RKO (cell line): ENCODE measurements at regions not wholly inside any gene's neighbourhood (a gene's known extent, or its start where the extent isn't known, plus 50 kb on each side); places are given as distances from the start of the nearest gene placed in this dataset.
"Not testable (repeated sequence)": the region's sequence is repeated elsewhere in the genome, so short reads cannot be mapped to it uniquely, and the experiment has no call there.

Experiments
- DNase-seq: peaks from one replicate; pipeline ENCODE4 v3.0.0-alpha.2; 2016; ENCODE audit warnings: low spot score

DNA sequence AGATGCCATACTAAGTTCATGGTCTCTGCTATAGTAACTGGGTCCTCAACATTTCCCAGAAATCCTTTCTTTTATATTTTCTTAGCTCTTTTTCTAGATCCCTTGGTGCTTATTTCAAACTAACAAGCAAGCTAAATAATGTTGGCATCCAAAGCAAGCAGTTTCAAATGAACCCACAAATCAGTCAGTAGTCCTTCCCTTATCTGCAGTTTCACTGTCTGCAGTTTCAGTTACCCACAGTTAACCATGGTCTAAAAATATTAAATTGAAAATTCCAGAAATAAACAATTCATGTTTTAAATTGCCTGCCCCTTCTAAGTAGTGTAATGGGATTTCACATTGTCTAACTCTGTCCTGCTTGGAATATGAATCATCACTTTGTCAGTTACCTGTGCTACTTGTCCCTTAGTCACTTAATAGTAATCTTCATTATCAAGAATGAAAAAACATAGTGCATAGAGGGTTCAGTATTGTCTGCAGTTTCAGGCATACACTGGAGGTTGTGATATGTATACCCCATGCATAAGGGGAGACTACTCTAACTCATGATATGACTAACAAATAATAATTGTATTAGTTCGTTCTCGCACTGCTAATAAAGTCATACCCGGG, 633.7 kb downstream of the MECOM start:
- no peak for DNase-seq

DNA sequence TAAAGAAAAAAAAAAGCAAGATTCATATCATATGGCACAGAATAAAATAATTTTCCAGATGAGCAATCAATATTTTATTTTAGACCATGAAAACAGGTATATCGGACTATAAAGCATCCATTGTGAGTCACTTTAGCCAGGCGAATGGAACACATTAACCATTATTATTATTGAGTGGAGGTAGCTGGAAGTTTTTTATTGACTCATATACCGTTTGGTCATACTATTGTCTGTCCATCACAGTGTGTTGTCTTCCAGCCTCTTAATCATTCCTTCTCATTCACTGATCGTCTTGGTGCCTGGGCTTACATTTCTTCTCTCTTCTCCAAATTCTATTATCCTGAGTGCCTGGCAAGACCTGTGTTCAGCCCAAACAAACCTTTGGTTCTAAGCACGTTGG, 634.8 kb downstream of the MECOM start:
- no peak for DNase-seq

- DNase-seq = peak; percentile 78
These were observed 636.8 kb downstream of the MECOM start for GRCh38 chr3:169026543-169027182.

GRCh38 chr3:169022457-169022856, 641.1 kb downstream of the MECOM start:
- DNase-seq = no peak

- no peak for DNase-seq
These were observed 643.1 kb downstream of the MECOM start for GRCh38 chr3:169020371-169020770.

DNA sequence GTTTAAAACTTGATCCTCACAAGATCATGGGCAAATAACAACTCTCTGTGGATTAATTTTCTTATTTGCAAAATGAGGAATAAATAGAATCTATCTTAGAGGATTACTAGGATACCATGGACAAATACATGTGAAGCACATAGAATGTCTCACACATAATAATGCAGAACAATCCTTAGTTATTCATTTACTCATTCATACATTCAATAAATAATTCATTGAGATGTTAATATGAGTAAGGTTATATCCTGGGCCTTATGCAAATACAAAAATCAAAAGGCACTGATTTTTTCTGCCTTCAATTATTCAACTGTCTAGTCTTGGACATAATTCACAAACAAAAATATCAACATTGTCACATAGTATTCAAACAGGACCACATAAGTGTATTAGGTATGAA, 654.1 kb downstream of the MECOM start:
- DNase-seq = no peak

DNA sequence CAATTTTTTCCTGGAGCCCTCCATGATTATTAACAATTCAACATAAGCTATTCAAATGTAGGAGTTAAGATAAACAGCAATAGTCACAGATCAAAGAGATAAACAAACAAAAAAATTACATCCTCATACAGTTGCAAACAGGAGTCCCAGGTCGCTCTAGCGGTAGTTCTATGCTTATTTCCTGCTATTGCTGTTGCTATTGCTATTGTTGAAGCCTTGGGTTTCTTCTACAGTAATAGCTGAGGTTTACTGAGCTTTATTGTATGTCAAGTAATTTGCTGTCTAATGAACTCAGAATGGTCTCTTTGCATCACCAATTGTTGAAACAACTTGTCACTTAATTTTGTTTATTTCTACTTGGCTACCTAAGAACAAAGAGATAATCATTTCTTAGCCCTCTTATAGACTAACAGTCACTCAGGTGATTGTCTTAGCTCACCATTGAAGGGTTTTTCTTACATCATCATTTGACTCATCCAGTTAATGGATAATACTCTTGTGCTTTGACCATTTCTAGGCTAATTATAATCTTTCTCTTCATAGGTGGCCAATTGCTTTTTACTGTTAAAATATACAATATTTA, 654.6 kb downstream of the MECOM start:
- DNase-seq = no peak

DNA sequence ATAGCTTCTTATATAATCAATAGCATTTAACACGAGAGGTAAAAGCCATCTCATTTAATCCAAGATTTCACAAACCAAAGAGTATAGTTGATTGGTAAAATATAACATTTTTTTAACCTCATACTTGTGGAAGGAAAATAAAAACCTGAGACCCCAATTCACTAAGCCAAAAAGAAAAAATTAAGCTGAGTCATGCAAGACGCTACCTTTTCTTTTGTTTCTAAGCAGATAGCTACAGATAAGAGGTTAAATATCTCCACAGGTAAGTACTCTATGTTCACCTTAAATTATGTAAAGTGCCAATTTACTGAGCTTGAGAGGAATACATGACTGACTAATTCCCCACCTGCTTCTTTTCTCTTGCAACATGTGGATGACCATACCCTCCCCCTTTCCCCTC, 656.4 kb downstream of the MECOM start:
- DNase-seq = no peak

DNA sequence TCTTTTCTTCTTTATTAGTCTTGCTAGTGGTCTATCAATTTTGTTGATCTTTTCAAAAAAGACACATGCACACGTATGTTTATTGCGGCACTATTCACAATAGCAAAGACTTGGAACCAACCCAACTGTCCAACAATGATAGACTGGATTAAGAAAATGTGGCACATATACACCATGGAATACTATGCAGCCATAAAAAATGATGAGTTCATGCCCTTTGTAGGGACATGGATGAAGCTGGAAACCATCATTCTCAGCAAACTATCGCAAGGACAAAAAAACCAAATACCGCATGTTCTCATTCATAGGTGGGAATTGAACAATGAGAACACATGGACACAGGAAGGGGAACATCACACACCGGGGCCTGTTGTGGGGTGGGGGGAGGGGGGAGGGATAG, 657.1 kb downstream of the MECOM start:
- not testable (repeated sequence) for DNase-seq

- DNase-seq = no peak
These were observed 660.8 kb downstream of the MECOM start for GRCh38 chr3:169002689-169003088.

DNA sequence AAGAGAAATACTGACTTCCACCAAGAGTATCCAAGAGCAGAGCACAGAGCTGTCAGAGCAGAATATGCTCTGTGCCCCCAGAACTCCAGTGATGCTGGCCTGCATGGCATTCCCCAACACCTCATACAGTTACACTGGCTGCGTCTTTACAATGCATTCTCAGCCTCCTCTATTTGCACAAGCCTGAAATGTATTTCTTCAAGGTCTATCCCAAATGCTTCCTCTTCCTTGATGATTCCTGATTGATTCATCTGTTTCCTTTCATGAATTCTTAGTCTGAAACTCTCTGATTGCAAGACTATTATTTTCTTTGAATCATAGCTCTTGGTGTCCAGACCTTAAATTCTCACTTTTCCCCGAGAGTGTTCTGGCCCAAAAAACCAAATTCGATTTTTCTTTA, 664.7 kb downstream of the MECOM start:
- DNase-seq = no peak

- no peak for DNase-seq
These were observed 666.0 kb downstream of the MECOM start for GRCh38 chr3:168997488-168997887.

GRCh38 chr3:168996622-168997021, 666.9 kb downstream of the MECOM start:
- DNase-seq = no peak

GRCh38 chr3:168995129-168995528, 668.4 kb downstream of the MECOM start:
- no peak for DNase-seq

- no peak for DNase-seq
These were observed 671.7 kb downstream of the MECOM start for GRCh38 chr3:168991803-168992202.

DNA sequence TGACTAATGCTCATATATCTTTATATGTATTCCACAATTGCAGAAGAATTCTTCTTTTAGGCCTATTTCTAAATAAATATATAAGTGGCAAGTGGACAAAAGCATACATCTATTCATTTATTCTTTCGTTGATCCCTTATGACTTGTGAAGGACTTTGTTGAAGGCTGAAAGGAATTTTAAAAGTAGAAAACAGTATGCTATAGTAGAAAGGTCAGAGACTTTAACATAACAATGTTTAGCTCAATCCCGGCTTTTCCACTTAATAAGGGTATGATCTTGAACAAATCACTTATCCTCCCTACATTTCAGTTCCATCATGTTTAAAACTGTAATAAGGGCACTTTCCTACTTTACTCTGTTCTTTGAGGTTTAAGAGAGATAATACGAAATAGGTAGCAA, 672.9 kb downstream of the MECOM start:
- DNase-seq = no peak

- no peak for DNase-seq
These were observed 673.4 kb downstream of the MECOM start for GRCh38 chr3:168990134-168990533.

DNA sequence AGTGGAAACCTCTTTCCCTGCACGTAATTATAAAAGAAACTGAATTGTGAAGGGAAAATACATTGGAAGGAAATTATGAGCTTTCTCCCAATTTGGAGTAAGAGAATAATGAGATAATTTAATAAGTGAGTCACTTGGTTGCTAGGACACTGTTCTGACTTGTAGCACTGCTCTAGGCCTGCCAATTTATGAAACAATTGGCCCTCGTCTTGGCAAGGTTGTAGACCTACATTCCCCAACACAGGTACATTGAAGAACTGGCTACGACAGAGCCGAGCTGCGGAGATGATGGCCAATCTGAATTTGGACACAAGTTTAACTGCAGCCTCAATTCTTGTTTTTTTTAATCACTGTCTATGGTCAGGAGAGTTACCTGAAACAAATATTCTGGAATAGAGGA, 674.1 kb downstream of the MECOM start:
- DNase-seq = no peak

- DNase-seq = no peak
These were observed 674.7 kb downstream of the MECOM start for GRCh38 chr3:168988853-168989252.

DNA sequence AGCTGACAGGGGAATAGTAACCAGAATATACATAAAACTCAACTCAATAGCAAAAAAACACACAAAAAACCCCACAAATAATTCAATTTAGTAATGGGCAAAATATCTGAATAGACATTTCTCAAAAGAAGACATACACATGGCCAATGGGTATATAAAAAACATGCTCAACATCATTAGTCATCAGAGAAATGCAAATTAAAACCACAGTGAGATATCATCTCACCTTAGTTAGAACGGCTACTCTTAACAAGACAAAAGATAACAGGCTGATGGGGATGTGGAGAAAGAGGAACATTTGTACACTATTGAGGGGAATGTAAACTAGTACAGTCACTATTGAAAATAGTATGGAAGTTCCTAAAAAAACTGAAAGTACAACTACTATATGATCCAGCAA, 678.6 kb downstream of the MECOM start:
- DNase-seq = no peak

DNA sequence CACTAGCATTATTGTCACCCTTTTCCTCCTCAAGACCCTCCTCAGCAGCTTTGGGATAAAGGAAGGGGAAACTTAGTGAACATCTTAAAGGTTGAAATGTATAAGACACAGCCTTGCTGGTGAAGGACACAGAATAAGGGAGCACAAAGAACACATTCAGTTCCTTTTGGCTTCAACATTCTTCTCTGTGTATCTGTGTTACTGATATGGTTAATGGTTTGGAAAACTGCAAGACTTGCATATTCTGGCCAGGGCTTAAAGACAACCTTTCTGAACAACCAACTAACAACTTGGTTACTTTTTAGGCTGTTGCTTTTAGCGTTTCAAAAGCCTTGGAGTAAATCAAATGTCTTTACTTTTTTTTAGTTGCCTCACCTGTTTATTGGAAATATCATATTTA, 680.5 kb downstream of the MECOM start:
- DNase-seq = no peak

DNA sequence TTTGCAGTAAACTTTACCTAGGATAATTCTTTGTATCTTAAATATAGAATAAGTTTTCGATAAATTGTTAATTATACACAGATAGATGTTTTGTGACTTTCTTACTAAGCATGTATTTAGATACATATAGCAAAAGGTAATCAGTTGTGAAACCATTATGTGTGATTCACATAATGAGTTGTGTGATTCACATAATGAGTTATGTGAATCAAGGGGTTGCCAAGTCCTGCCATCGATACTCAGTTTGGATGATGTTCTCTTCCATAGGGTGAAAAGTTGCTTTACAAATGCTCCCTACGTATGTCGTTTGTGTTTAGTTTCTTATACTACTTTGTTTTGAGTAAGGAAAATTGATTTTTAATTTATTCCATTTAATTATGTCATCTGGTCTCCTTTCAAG, 682.1 kb downstream of the MECOM start:
- peak; percentile 8 for DNase-seq

- no peak for DNase-seq
These were observed 685.7 kb downstream of the MECOM start for GRCh38 chr3:168977716-168978374.
